ENCODE measurements at regions not wholly inside any gene's neighbourhood (a gene's known extent, or its start where the extent isn't known, plus 50 kb on each side); places are given as distances from the start of the nearest gene placed in this dataset.
"Not testable (repeated sequence)": the region's sequence is repeated elsewhere in the genome, so short reads cannot be mapped to it uniquely, and the experiment has no call there.

GRCh38 chr18:1037776-1038175 is 133.1 kb downstream of the ADCYAP1 start:
- ATAC-seq (no peak), DNase-seq (ENCODE audit: low spot score) (no peak)

GRCh38 chr18:1039421-1039820 is 134.8 kb downstream of the ADCYAP1 start:
- ATAC-seq (no peak), DNase-seq (ENCODE audit: low spot score) (no peak)

GRCh38 chr18:1043039-1043438 is 138.4 kb downstream of the ADCYAP1 start:
- not testable (repeated sequence) for DNase-seq (ENCODE audit: low spot score); ATAC-seq

- DNase-seq (ENCODE audit: low spot score), result no peak
- ATAC-seq, result no peak
Observed at GRCh38 chr18:1045658-1046057, 141.0 kb downstream of the ADCYAP1 start.

GRCh38 chr18:1047406-1047805 is 142.7 kb downstream of the ADCYAP1 start:
- DNase-seq (ENCODE audit: low spot score), result no peak
- no peak for ATAC-seq

- DNase-seq (ENCODE audit: low spot score), result no peak
- ATAC-seq, result no peak
Observed at GRCh38 chr18:1048032-1048431, 143.4 kb downstream of the ADCYAP1 start.

- DNase-seq (ENCODE audit: low spot score), result no peak
Observed at GRCh38 chr18:1049173-1049572, 144.5 kb downstream of the ADCYAP1 start.

GRCh38 chr18:1050012-1050657 is 145.5 kb downstream of the ADCYAP1 start:
- no peak for ATAC-seq
- no peak for DNase-seq (ENCODE audit: low spot score)

More at GRCh38 chr18:1049173-1049572, 144.5 kb downstream of the ADCYAP1 start:
- ATAC-seq, result no peak

- no peak for DNase-seq (ENCODE audit: low spot score)
- ATAC-seq, result no peak
Observed at GRCh38 chr18:1052301-1052700, 147.6 kb downstream of the ADCYAP1 start.

GRCh38 chr18:1053331-1054315 is 149.0 kb downstream of the ADCYAP1 start:
- no peak for DNase-seq (ENCODE audit: low spot score)
- ATAC-seq, result no peak

GRCh38 chr18:1056404-1056803 is 151.7 kb downstream of the ADCYAP1 start:
- no peak for DNase-seq (ENCODE audit: low spot score)
- ATAC-seq, result no peak

- no peak for DNase-seq (ENCODE audit: low spot score)
- no peak for ATAC-seq
Observed at GRCh38 chr18:1057367-1057766, 152.7 kb downstream of the ADCYAP1 start.

- no peak for DNase-seq (ENCODE audit: low spot score)
Observed at GRCh38 chr18:1062588-1062987, 157.9 kb downstream of the ADCYAP1 start.

GRCh38 chr18:1075322-1075721 is 170.7 kb downstream of the ADCYAP1 start:
- ATAC-seq, result no peak
- DNase-seq (ENCODE audit: low spot score), result no peak

More at GRCh38 chr18:1062588-1062987, 157.9 kb downstream of the ADCYAP1 start:
- no peak for ATAC-seq

- no peak for DNase-seq (ENCODE audit: low spot score)
- no peak for ATAC-seq
Observed at GRCh38 chr18:1075876-1076275, 171.2 kb downstream of the ADCYAP1 start.

GRCh38 chr18:1078301-1078700 is 173.6 kb downstream of the ADCYAP1 start:
- DNase-seq (ENCODE audit: low spot score) (no peak), ATAC-seq (no peak)

GRCh38 chr18:1083675-1084074 is 179.0 kb downstream of the ADCYAP1 start:
- not testable (repeated sequence) for ATAC-seq; DNase-seq (ENCODE audit: low spot score)

- DNase-seq (ENCODE audit: low spot score), result no peak
- no peak for ATAC-seq
Observed at GRCh38 chr18:1090758-1091157, 186.1 kb downstream of the ADCYAP1 start.

- no peak for DNase-seq (ENCODE audit: low spot score)
- peak; percentile 38 for ATAC-seq
Observed at GRCh38 chr18:1092228-1092627, 187.6 kb downstream of the ADCYAP1 start.

- no peak for ATAC-seq
- DNase-seq (ENCODE audit: low spot score), result no peak
Observed at GRCh38 chr18:1094409-1094808, 189.7 kb downstream of the ADCYAP1 start.

- not testable (repeated sequence) for ATAC-seq; DNase-seq (ENCODE audit: low spot score)
Observed at GRCh38 chr18:1097991-1098735, 193.5 kb downstream of the ADCYAP1 start.

All from left lobe of liver (tissue), 2 donors.